Lower leg skin (tissue), 4 donors: ENCODE measurements at regions not wholly inside any gene's neighbourhood (a gene's known extent, or its start where the extent isn't known, plus 50 kb on each side); places are given as distances from the start of the nearest gene placed in this dataset.

Experiments used
- DNase-seq, 2 donors: peaks; one replicate each; pipeline ENCODE4 v3.0.0-alpha.2; 2019; ENCODE audit warnings: low spot score in 2 of 2
- H3K4me3 ChIP-seq: fragments of 200-600 bp; sonication (generic); 2 replicates; pipeline ENCODE4 v1.5.1; 2017; ENCODE audit warnings: mild to moderate bottlenecking, low read depth; ENCODE audit not compliant: poor library complexity, severe bottlenecking
- CTCF ChIP-seq, 3 donors: fragments of 450-650 bp; IDR thresholded peaks; one replicate each; pipeline ENCODE4 v1.5.1; 2016; ENCODE audit warnings: antibody characterized with exemption in 3 of 3, mild to moderate bottlenecking in 3 of 3, moderate library complexity in 2 of 3
- POLR2A ChIP-seq, 2 donors: fragments of 450-650 bp; IDR thresholded peaks; one replicate each; pipeline ENCODE4 v1.6.1; 2016 to 2017; ENCODE audit warnings: antibody characterized with exemption in 2 of 2, mild to moderate bottlenecking in 1 of 2, moderate library complexity in 1 of 2
- WGBS, 2 donors: methylation state at CpG; one replicate each; pipeline ENCODE4 v1.1.5; 2018; 5-methylcytosine and 5-hydroxymethylcytosine counted together
- intact Hi-C: fragments of 100-400 bp; cut with DNase I; formaldehyde crosslinking; loops from one replicate; pipeline ENCODE4 v1.15.0; 2023; ENCODE audit warnings: low total_unique reads

GRCh38 chr5:167771571-167771970 lies 519.9 kb upstream of the WWC1 start:
- no peak for DNase-seq
- 72 to 82% methylated on average over 6 of the region's 6 CpGs for WGBS, 2 donors
- H3K4me3 ChIP-seq, result no peak overlapping the region
- TF ChIP-seq POLR2A (IDR thresholded peaks at IDR 0.05) (no peak), CTCF (IDR thresholded peaks at IDR 0.05) (no peak)
- intact Hi-C loops, result no loop called here

GRCh38 chr5:167773668-167774301 lies 517.7 kb upstream of the WWC1 start:
- TF ChIP-seq CTCF (IDR thresholded peaks at IDR 0.05), result no peak
- no peak for TF ChIP-seq POLR2A (IDR thresholded peaks at IDR 0.05)
- 63 to 74% methylated on average over 5 of the region's 5 CpGs for WGBS, 2 donors
- DNase-seq, result no peak
- H3K4me3 ChIP-seq, result no peak overlapping the region
- intact Hi-C loops, result no loop called here

- no peak for DNase-seq
- TF ChIP-seq POLR2A (IDR thresholded peaks at IDR 0.05) (no peak), CTCF (IDR thresholded peaks at IDR 0.05) (no peak)
These were observed 513.7 kb upstream of the WWC1 start for GRCh38 chr5:167777746-167778145.

GRCh38 chr5:167778228-167778627 lies 513.2 kb upstream of the WWC1 start:
- TF ChIP-seq POLR2A (IDR thresholded peaks at IDR 0.05), result no peak
- TF ChIP-seq CTCF (IDR thresholded peaks at IDR 0.05), result no peak
- WGBS, 2 donors, result 82 to 84% methylated on average over 2 of the region's 2 CpGs
- intact Hi-C loops, result no loop called here
- H3K4me3 ChIP-seq, result no peak overlapping the region
- no peak for DNase-seq

More at GRCh38 chr5:167777746-167778145, 513.7 kb upstream of the WWC1 start:
- intact Hi-C loops, result no loop called here
- WGBS, 2 donors, result 45 to 59% methylated on average over 1 of the region's 1 CpG
- H3K4me3 ChIP-seq, result no peak overlapping the region

- no peak for TF ChIP-seq POLR2A (IDR thresholded peaks at IDR 0.05)
- no peak for TF ChIP-seq CTCF (IDR thresholded peaks at IDR 0.05)
- intact Hi-C loops, result no loop called here
- DNase-seq, result no peak
- no peak overlapping the region for H3K4me3 ChIP-seq
- WGBS, 2 donors, result 69 to 82% methylated on average over 3 of the region's 3 CpGs
These were observed 511.8 kb upstream of the WWC1 start for GRCh38 chr5:167779644-167780043.

- TF ChIP-seq POLR2A (IDR thresholded peaks at IDR 0.05), result no peak
- TF ChIP-seq CTCF (IDR thresholded peaks at IDR 0.05), result no peak
- no peak overlapping the region for H3K4me3 ChIP-seq
- no peak for DNase-seq
- intact Hi-C loops, result no loop called here
- 79 to 90% methylated on average over 6 of the region's 6 CpGs for WGBS, 2 donors
These were observed 511.3 kb upstream of the WWC1 start for GRCh38 chr5:167780177-167780576.
